Prostate gland (tissue), 2 donors: ENCODE measurements at regions not wholly inside any gene's neighbourhood (a gene's known extent, or its start where the extent isn't known, plus 50 kb on each side); places are given as distances from the start of the nearest gene placed in this dataset.

Experiments used
- DNase-seq: peaks from one replicate; pipeline ENCODE4 v3.0.0-alpha.2; 2019; ENCODE audit warnings: low spot score
- H3K27ac ChIP-seq, 2 donors: fragments of 200-600 bp; sonication (generic); 2 replicates each; pipeline ENCODE4 v1.5.1; 2017 to 2019
- H3K27me3 ChIP-seq: fragments of 200-600 bp; sonication (generic); replicated peaks from 2 replicates; pipeline ENCODE4 v1.5.1; 2019; ENCODE audit not compliant: insufficient read depth
- H3K36me3 ChIP-seq, 2 donors: fragments of 200-600 bp; sonication (generic); 1 replicate in 1 of 2; 2 replicates in 1 of 2; pipeline versions ENCODE4 v1.5.1 to v1.8.1; 2017 to 2019
- H3K4me1 ChIP-seq: fragments of 200-600 bp; sonication (generic); replicated peaks from 2 replicates; pipeline ENCODE4 v1.5.1; 2019
- H3K4me3 ChIP-seq, 2 donors: fragments of 200-600 bp; sonication (generic); 2 replicates each; pipeline ENCODE4 v1.5.1; 2017 to 2019
- H3K9me3 ChIP-seq: fragments of 200-600 bp; sonication (generic); 2 replicates; pipeline ENCODE4 v1.5.1; 2017
- CTCF ChIP-seq, 4 experiments: fragments of 200-600 bp in 2 of 4; fragments of 450-650 bp in 2 of 4; sonication (generic) in 2 of 4; IDR thresholded peaks; 1 replicate in 3 of 4; 2 replicates in 1 of 4; pipeline ENCODE4 v1.5.1; 2016 to 2019; ENCODE audit warnings: antibody characterized with exemption in 4 of 4, mild to moderate bottlenecking in 2 of 4, moderate library complexity in 2 of 4
- POLR2A ChIP-seq: fragments of 450-650 bp; IDR thresholded peaks from one replicate; pipeline ENCODE4 v1.6.1; 2016; ENCODE audit warnings: antibody characterized with exemption, mild to moderate bottlenecking
- POLR2AphosphoS5 ChIP-seq: sonication (generic); formaldehyde crosslinking; IDR thresholded peaks from one replicate; pipeline ENCODE4 v1.6.1; 2017; ENCODE audit warnings: antibody characterized with exemption
- WGBS: methylation state at CpG from one replicate; pipeline ENCODE4 v1.1.5; 2018; 5-methylcytosine and 5-hydroxymethylcytosine counted together
- intact Hi-C: fragments of 100-400 bp; cut with DNase I; formaldehyde crosslinking; loops from one replicate; pipeline ENCODE4 v1.14.2; 2022

- WGBS, result 74% methylated on average over 4 of the region's 4 CpGs
- H3K27me3 ChIP-seq, result no peaks in the 10 kb centered on the region
- intact Hi-C loops, result no loop called here
- TF ChIP-seq POLR2AphosphoS5 (no peak), POLR2A (no peak), CTCF (IDR thresholded peaks at IDR 0.05) (no peak)
- H3K36me3 ChIP-seq, result no peaks in the 10 kb centered on the region
- DNase-seq, result no peak
- no peaks in the 10 kb centered on the region for H3K9me3 ChIP-seq
- H3K4me1 ChIP-seq, result no peaks in the 10 kb centered on the region
- no peak overlapping the region for H3K4me3 ChIP-seq
- no peak overlapping the region for H3K27ac ChIP-seq
Observed at GRCh38 chr2:7819850-7820249, 862.0 kb upstream of the ID2 start.

- H3K36me3 ChIP-seq, result no peaks in the 10 kb centered on the region
- TF ChIP-seq POLR2AphosphoS5 (no peak), CTCF (IDR thresholded peaks at IDR 0.05) (no peak), POLR2A (no peak)
- no peak overlapping the region for H3K27ac ChIP-seq
- no peak overlapping the region for H3K4me3 ChIP-seq
- DNase-seq, result no peak
- no peaks in the 10 kb centered on the region for H3K9me3 ChIP-seq
- H3K4me1 ChIP-seq, result no peaks in the 10 kb centered on the region
- H3K27me3 ChIP-seq, result no peaks in the 10 kb centered on the region
- WGBS, result 90% methylated on average over 2 of the region's 2 CpGs
- intact Hi-C loops, result no loop called here
Observed at GRCh38 chr2:7824211-7824610, 857.6 kb upstream of the ID2 start.

- intact Hi-C loops, result no loop called here
- Histone ChIP-seq H3K27me3 (no peaks in the 10 kb centered on the region), H3K4me1 (no peaks in the 10 kb centered on the region), H3K4me3 (no peak overlapping the region), H3K36me3 (no peaks in the 10 kb centered on the region), H3K9me3 (no peaks in the 10 kb centered on the region), H3K27ac (no peak overlapping the region)
- no peak for TF ChIP-seq POLR2A
- peak; percentile 53 for TF ChIP-seq POLR2AphosphoS5
- TF ChIP-seq CTCF (IDR thresholded peaks at IDR 0.05), result no peak
- 42% methylated on average over 9 of the region's 9 CpGs for WGBS
- peak; percentile 56 for DNase-seq
Observed at GRCh38 chr2:7825591-7826312, 856.1 kb upstream of the ID2 start.

GRCh38 chr2:7826656-7827055 lies 855.2 kb upstream of the ID2 start:
- no peaks in the 10 kb centered on the region for H3K4me1 ChIP-seq
- DNase-seq, result no peak
- H3K36me3 ChIP-seq, result no peaks in the 10 kb centered on the region
- no peak overlapping the region for H3K27ac ChIP-seq
- no peaks in the 10 kb centered on the region for H3K9me3 ChIP-seq
- WGBS, result 84% methylated on average over 4 of the region's 4 CpGs
- no peaks in the 10 kb centered on the region for H3K27me3 ChIP-seq
- TF ChIP-seq POLR2A (no peak), POLR2AphosphoS5 (no peak), CTCF (IDR thresholded peaks at IDR 0.05) (no peak)
- intact Hi-C loops, result no loop called here
- no peak overlapping the region for H3K4me3 ChIP-seq

- TF ChIP-seq CTCF (IDR thresholded peaks at IDR 0.05) (no peak), POLR2AphosphoS5 (no peak), POLR2A (no peak)
- 88% methylated on average over 3 of the region's 3 CpGs for WGBS
- no peaks in the 10 kb centered on the region for H3K36me3 ChIP-seq
- DNase-seq, result no peak
- no peaks in the 10 kb centered on the region for H3K27me3 ChIP-seq
- H3K4me1 ChIP-seq, result no peaks in the 10 kb centered on the region
- no peaks in the 10 kb centered on the region for H3K9me3 ChIP-seq
- intact Hi-C loops, result no loop called here
- no peak overlapping the region for H3K27ac ChIP-seq
- no peak overlapping the region for H3K4me3 ChIP-seq
Observed at GRCh38 chr2:7829241-7829640, 852.6 kb upstream of the ID2 start.
